Esophagus muscularis mucosa (tissue), 4 donors: ENCODE measurements at regions not wholly inside any gene's neighbourhood (a gene's known extent, or its start where the extent isn't known, plus 50 kb on each side); places are given as distances from the start of the nearest gene placed in this dataset.
A peak's percentile ranks its signal among the peaks of the same experiment; 100 is the strongest.
"Not testable (repeated sequence)": the region's sequence is repeated elsewhere in the genome, so short reads cannot be mapped to it uniquely, and the experiment has no call there.

Experiments used
- EP300 ChIP-seq: sonication (generic); formaldehyde crosslinking; IDR thresholded peaks from one replicate; pipeline ENCODE4 v1.6.1; 2017; ENCODE audit warnings: antibody characterized with exemption
- POLR2A ChIP-seq: fragments of 450-650 bp; IDR thresholded peaks from one replicate; pipeline ENCODE4 v1.6.1; 2017; ENCODE audit warnings: antibody characterized with exemption, moderate library complexity, mild to moderate bottlenecking, low read depth
- TF ChIP-seq, protein P1 (sequence below), 3 experiments: fragments of 200-600 bp in 2 of 3; fragments of 450-650 bp in 1 of 3; sonication (generic) in 2 of 3; IDR thresholded peaks; one replicate each; pipeline ENCODE4 v1.5.1; 2017 to 2019; ENCODE audit warnings: antibody characterized with exemption in 3 of 3, mild to moderate bottlenecking in 2 of 3, moderate library complexity in 1 of 3

GRCh38 chr1:121097127-121097866, 86.8 kb downstream of the FAM72B start:
- TF ChIP-seq, protein P1, sequence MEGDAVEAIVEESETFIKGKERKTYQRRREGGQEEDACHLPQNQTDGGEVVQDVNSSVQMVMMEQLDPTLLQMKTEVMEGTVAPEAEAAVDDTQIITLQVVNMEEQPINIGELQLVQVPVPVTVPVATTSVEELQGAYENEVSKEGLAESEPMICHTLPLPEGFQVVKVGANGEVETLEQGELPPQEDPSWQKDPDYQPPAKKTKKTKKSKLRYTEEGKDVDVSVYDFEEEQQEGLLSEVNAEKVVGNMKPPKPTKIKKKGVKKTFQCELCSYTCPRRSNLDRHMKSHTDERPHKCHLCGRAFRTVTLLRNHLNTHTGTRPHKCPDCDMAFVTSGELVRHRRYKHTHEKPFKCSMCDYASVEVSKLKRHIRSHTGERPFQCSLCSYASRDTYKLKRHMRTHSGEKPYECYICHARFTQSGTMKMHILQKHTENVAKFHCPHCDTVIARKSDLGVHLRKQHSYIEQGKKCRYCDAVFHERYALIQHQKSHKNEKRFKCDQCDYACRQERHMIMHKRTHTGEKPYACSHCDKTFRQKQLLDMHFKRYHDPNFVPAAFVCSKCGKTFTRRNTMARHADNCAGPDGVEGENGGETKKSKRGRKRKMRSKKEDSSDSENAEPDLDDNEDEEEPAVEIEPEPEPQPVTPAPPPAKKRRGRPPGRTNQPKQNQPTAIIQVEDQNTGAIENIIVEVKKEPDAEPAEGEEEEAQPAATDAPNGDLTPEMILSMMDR (IDR thresholded peaks at IDR 0.05): peak; percentile 53 to 89 (median 56)
- TF ChIP-seq EP300, POLR2A: not testable (repeated sequence)
